Right cardiac atrium (tissue), 5 donors: ENCODE measurements at regions not wholly inside any gene's neighbourhood (a gene's known extent, or its start where the extent isn't known, plus 50 kb on each side); places are given as distances from the start of the nearest gene placed in this dataset.
"Not testable (repeated sequence)": the region's sequence is repeated elsewhere in the genome, so short reads cannot be mapped to it uniquely, and the experiment has no call there.

ENCODE experiments used
- ATAC-seq, 2 donors: fragments of 200-7000 bp; cut with Tn5 transposase; one replicate each; pipeline versions ENCODE4 v1.8.0 to v1.9.1; 2020; ENCODE audit warnings: moderate library complexity in 2 of 2, mild to moderate bottlenecking in 1 of 2
- DNase-seq, 3 donors: peaks; one replicate each; pipeline ENCODE4 v3.0.0-alpha.2; 2020
- H3K27ac ChIP-seq: one replicate; pipeline ENCODE4 v1.5.1; 2013; ENCODE audit warnings: mild to moderate bottlenecking, low read length, control low read depth, moderate library complexity
- H3K27me3 ChIP-seq: one replicate; pipeline ENCODE4 v1.6.1; 2013; ENCODE audit not compliant: control insufficient read depth, insufficient read depth
- H3K4me1 ChIP-seq: one replicate; pipeline ENCODE4 v1.6.1; 2013; ENCODE audit warnings: low read length; ENCODE audit not compliant: control insufficient read depth, insufficient read depth
- H3K4me3 ChIP-seq: one replicate; pipeline ENCODE4 v1.5.1; 2013; ENCODE audit warnings: low read length, control low read depth
- H3K9me3 ChIP-seq: one replicate; pipeline ENCODE4 v1.6.1; 2013; ENCODE audit warnings: low read length; ENCODE audit not compliant: control insufficient read depth
- WGBS: extraction: QIAGEN DNeasy Blood & Tissue Kit; methylation state at CpG from one replicate; pipeline ENCODE4 v1.1.7; 2013; 5-methylcytosine and 5-hydroxymethylcytosine counted together
- intact Hi-C, 4 donors: fragments of 100-400 bp; cut with DNase I; formaldehyde crosslinking; loops; one replicate each; pipeline versions ENCODE4 v1.11.0 to v1.14.0; 2022 to 2023
- donor health status: healthy with polysubstance abuse.
- donor health status: DM: no; HTN: yes; CAD: no.
- donor health status: DM: no; HTN: no; CAD: no.
- donor health status: DM: no; HTN: yes; CAD: no; lungs with severe emphysema.
- donor health status: DM: yes; HTN: yes; CAD: no.

DNA sequence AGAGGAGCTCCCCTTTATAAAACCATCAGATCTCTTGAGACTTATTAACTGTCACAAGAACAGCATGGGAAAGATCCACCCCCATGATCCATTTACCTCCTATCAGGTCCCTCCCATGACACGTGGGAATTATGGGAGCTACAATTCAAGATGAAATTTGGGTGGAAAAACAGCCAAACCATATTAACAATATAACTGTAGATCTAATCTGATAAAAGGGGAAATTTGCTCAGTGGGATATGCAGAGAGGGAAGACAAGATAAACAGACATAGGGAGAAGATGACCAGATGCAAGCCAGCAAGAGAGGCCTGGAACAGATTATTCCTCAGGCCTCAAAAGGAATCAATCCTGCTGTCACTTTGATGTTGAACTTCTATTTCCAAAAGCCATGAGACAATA is 841.5 kb downstream of the LRRIQ3 start:
- ATAC-seq: no peak
- intact Hi-C loops: no loop called here
- H3K4me3 ChIP-seq: no peak overlapping the region
- no peak overlapping the region for H3K27ac ChIP-seq
- DNase-seq: no peak
- H3K27me3 ChIP-seq: no peaks in the 10 kb centered on the region
- H3K4me1 ChIP-seq: no peaks in the 10 kb centered on the region
- no peaks in the 10 kb centered on the region for H3K9me3 ChIP-seq
- 36% methylated on average over 1 of the region's 1 CpG for WGBS

DNA sequence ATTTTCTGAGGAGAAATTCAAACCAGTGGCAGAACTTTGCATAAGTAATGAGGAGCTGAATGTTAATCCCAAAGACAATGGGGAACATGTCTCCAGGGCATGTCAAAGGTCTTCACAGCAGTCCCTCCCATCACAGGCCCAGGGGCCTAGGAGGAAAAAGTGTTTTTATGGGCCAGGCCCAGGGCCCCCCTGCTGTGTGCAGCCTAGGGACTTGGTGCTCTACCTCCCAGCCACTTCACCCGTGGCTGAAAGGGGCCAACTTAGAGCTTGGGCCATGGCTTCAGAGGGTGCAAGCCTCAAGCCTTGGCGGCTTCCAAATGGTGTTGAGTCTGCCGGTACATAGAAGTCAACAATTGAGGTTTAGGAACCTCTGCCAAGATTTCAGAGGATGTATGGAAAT is 854.0 kb downstream of the LRRIQ3 start:
- intact Hi-C loops: no loop called here
- ATAC-seq (no peak), DNase-seq (no peak)
- WGBS: 85% methylated on average over 3 of the region's 3 CpGs
- no peaks in the 10 kb centered on the region for H3K27me3 ChIP-seq
- H3K9me3 ChIP-seq: no peaks in the 10 kb centered on the region
- H3K27ac ChIP-seq: no peak overlapping the region
- no peak overlapping the region for H3K4me3 ChIP-seq
- no peaks in the 10 kb centered on the region for H3K4me1 ChIP-seq

DNA sequence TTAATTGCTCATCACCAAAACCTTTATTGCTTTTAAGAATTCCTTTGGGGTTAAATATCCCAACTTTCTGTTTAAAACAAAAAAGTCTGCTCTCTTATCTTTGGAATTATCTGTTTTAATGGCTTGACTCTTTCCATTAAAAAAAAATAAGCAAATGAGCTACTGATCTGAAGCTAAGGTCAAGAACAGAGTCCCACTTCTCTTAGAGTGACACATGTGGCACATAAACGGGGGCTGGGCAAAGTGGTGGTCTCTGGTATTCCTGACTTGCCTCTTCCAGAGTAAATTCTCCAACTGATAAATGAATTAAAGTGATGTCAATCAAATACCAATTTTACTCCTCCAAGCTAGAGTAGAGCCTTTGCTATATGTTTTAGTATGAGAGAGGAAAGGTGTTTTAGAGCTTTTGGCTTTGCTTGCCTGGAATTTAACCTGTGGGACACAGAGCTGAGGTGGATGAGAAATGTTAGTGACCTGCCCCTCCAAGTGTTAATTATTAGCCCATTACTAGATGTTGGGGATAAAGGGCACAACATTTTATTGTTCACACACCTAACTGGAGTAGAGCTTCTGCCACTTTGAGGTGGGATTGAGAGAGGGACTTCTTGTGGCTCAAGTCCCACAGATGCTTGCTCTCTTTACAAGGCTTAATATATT is 864.0 kb downstream of the LRRIQ3 start:
- H3K9me3 ChIP-seq: no peaks in the 10 kb centered on the region
- DNase-seq: no peak
- no peak overlapping the region for H3K4me3 ChIP-seq
- WGBS: 57% methylated on average over 1 of the region's 1 CpG
- no peaks in the 10 kb centered on the region for H3K27me3 ChIP-seq
- no peak for ATAC-seq
- intact Hi-C loops: no loop called here
- no peaks in the 10 kb centered on the region for H3K4me1 ChIP-seq
- no peak overlapping the region for H3K27ac ChIP-seq

DNA sequence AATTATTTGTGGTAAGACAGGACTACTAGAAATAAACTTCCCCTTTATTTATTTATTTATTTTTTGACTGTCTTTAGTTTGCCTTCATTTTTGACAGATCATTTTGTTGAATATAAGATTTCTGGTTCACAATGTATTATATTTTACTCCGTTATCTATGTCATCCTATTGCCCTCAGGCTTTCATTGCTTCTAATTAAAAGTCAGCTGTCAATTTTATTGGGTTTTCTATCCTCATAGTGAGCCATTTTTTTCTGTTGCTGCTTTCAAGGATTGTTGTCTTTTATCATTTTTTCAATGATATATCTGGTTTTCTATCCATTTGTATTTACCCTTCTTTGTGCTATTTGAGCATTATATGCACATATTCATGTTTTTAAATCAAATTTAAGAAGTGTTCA is 866.2 kb downstream of the LRRIQ3 start:
- DNase-seq (no peak), ATAC-seq (no peak)
- Histone ChIP-seq H3K4me1 (no peaks in the 10 kb centered on the region), H3K4me3 (no peak overlapping the region), H3K27ac (no peak overlapping the region), H3K27me3 (no peaks in the 10 kb centered on the region), H3K9me3 (peaks cover 2% of the 10 kb centered on the region)
- intact Hi-C loops: no loop called here
- WGBS: 84% methylated on average over 1 of the region's 1 CpG

DNA sequence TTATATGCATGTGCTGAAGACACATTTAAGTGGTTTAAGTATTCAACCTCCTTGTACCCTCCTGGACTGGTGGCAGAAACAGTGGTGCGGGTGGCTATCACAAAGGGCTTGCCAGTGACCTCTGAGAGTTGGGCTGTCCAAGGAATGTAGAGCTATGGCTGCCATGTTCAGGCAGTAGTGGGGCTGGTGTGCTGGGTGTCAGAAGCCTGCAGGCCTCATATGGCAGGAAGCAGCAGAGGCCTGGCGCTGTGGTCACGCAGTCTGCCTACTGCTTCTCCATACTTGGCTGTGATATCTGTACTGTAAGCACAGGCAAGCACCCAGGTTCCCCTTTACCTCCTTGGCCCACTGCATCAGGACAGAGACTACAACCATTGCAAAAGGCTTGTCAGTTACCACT is 870.0 kb downstream of the LRRIQ3 start:
- no peak for ATAC-seq
- DNase-seq: peak in 1 of 3 donors; percentile 14
- H3K4me1 ChIP-seq: no peaks in the 10 kb centered on the region

DNA sequence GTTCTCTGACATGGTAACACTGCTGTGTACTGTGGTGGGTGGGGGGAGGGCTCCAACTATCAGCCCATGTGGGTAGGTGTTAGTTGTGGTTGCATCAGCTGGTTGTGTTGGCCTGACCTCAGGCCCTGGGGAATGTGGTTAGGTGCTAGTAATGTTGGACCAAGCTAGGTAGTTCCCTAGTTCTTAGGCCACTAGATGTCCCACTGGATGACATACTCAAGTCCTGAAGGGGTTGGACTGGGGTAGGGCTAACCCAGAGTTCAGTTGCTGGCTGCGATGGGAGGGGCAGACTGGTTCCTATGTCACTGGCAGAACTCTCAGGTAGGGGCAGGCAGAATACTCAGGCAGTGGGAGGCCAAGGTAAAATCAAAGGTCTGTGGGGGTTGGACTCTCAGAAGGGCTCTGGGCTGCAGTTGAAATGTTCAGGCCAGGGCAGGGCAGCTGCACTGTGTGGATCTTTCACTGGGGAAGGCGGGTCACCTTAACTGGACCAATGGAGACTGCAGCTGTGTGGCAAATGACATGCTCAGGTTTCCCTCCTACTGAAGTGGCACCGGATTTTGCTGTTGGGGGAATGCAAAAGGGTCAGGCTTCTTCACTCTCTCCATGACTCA is 870.7 kb downstream of the LRRIQ3 start:
- no peaks in the 10 kb centered on the region for H3K27me3 ChIP-seq
- WGBS: 81% methylated on average over 3 of the region's 3 CpGs
- peaks cover 2% of the 10 kb centered on the region for H3K9me3 ChIP-seq

More for the DNA sequence above, 870.0 kb downstream of the LRRIQ3 start:
- Histone ChIP-seq H3K9me3 (peaks cover 2% of the 10 kb centered on the region), H3K4me3 (no peak overlapping the region), H3K27me3 (no peaks in the 10 kb centered on the region), H3K27ac (no peak overlapping the region)
- 93% methylated on average over 3 of the region's 3 CpGs for WGBS
- intact Hi-C loops: no loop called here

DNA sequence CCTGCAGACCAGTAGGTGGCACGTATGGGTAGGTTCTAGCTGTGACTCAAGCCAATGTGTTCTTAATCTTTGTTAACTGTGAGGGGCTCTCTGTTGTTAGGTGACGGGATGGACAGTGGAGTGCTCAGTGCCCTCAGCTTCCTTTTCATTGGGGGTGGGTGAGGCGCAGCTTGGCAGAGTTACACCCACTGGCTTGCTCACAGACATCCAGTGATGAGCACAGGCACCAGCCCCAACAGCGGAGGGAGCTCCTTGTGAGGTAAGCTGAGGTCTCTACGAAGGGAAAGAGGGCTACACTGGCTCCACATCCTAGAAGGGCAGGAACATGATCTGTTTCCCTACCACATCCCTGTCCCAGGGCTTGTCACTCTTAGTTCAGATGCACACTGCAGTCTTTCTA is 871.3 kb downstream of the LRRIQ3 start:
- intact Hi-C loops: no loop called here
- no peaks in the 10 kb centered on the region for H3K27me3 ChIP-seq
- ATAC-seq (no peak), DNase-seq (no peak)
- no peaks in the 10 kb centered on the region for H3K4me1 ChIP-seq
- no peak overlapping the region for H3K27ac ChIP-seq
- no peak overlapping the region for H3K4me3 ChIP-seq
- 81% methylated on average over 5 of the region's 5 CpGs for WGBS
- peaks cover 2% of the 10 kb centered on the region for H3K9me3 ChIP-seq

More for the DNA sequence above, 870.7 kb downstream of the LRRIQ3 start:
- ATAC-seq: no peak
- no peak overlapping the region for H3K27ac ChIP-seq
- no peak overlapping the region for H3K4me3 ChIP-seq
- DNase-seq: no peak
- no peaks in the 10 kb centered on the region for H3K4me1 ChIP-seq
- intact Hi-C loops: no loop called here

DNA sequence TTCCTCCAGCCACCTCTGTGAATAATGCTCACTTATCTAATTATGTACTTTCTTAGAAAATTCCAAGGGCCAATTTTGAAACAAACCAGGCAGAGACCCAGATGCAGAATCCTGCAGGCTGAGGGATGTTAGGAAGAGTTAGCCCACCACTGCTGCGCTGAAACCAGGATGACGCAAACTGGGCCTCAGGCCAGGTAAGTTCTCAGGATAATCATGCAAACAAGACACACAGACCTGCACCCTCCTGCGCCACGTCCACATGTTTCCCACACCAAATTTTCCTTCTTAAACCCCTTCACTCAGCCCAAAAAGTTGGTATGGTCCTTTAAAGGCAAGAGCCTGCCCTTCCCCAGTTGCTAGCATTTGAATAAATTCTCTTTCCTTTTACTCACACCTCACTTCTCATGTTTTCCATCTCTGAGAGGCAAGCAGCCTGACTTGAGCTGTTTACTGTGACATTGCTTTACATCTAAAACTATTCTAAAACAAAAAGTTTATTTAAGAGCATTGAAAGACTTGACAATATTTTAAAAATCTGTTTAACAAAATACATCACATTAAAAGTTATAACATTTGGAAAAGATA is 887.1 kb downstream of the LRRIQ3 start:
- H3K27me3 ChIP-seq: no peaks in the 10 kb centered on the region
- ATAC-seq: no peak
- H3K4me3 ChIP-seq: no peak overlapping the region
- intact Hi-C loops: no loop called here
- H3K4me1 ChIP-seq: no peaks in the 10 kb centered on the region
- H3K9me3 ChIP-seq: no peaks in the 10 kb centered on the region
- no peak overlapping the region for H3K27ac ChIP-seq
- peak in 1 of 3 donors; percentile 22 for DNase-seq
- WGBS: 60% methylated on average over 4 of the region's 4 CpGs

DNA sequence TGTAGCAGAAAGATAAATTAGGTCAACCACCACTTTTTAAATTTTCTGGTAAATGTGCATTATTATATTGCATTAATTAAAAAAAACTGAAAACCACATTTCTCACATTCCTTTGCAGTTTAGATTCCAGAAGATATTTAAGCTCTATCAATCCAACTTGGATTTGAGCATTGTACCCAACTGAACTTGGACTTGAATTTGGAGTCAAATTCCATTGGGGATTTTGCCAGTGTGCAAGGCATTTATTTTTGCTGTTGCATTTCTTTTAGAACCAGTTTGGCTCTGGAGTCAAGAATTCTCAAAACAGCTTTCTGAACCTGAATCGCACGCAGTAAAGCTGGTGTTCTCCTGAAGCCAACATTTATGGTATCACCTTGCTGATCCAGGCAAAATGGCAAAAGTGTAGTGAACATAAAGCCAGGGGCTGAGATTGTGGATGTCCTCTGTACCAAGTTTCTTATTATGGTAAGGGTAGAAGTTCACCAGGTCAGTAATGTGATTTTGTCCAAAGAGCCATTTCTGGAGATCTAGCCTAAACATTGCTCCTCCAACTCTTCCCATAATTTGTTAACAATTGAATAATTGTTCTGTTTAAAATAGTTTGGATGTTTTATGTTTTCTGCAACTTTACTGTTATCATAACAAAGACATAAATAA is 890.9 kb downstream of the LRRIQ3 start:
- DNase-seq (no peak), ATAC-seq (no peak)
- H3K4me3 ChIP-seq: no peak overlapping the region
- no peak overlapping the region for H3K27ac ChIP-seq
- H3K27me3 ChIP-seq: no peaks in the 10 kb centered on the region
- WGBS: 92% methylated on average over 2 of the region's 2 CpGs
- no peaks in the 10 kb centered on the region for H3K9me3 ChIP-seq
- H3K4me1 ChIP-seq: no peaks in the 10 kb centered on the region
- intact Hi-C loops: no loop called here

DNA sequence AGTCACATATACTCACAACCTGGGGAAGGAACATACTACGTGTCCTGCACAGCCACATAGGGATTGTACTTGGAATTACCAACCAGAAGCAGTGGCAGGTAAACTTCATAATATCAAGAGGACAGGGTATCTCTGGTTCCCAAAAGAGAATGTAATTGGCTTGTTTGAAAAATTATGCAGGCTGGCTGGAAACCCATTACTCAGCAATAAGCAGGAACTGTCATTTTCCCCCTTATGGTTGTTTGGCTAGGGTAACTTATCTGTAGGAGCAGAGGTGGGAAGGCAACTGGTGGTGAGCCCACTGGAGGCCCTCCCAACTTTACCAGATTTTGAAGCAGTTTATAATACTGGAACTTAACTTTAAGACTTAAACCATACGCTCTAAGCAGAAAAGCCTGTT is 924.1 kb downstream of the LRRIQ3 start:
- Histone ChIP-seq H3K27me3 (no peaks in the 10 kb centered on the region), H3K9me3 (no peaks in the 10 kb centered on the region), H3K4me3 (no peak overlapping the region), H3K4me1 (no peaks in the 10 kb centered on the region), H3K27ac (no peak overlapping the region)
- 77% methylated on average over 2 of the region's 2 CpGs for WGBS
- ATAC-seq (no peak), DNase-seq (no peak)
- intact Hi-C loops: no loop called here

DNA sequence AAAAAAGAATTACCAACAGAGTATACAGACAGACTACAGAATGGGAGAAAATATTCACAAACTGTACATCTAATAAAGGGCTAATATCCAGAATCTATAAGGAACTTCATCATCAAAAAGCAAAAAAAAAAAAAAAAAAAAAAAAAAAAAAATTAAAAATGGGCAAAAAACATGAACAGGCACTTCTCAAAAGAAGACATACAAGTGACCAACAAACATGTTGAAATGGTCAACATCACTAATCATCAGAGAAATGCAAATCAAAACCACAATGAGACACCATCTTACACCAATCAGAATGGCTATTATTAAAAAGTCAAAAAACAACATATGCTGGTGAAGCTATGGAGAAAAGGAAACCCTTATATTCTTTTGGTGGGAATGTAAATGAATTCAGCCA is 952.8 kb downstream of the LRRIQ3 start:
- H3K4me1 ChIP-seq, H3K9me3 ChIP-seq, H3K4me3 ChIP-seq, intact Hi-C loops, ATAC-seq, H3K27me3 ChIP-seq, H3K27ac ChIP-seq, DNase-seq: not testable (repeated sequence)
